LNCAP (cell line): ENCODE measurements at regions not wholly inside any gene's neighbourhood (a gene's known extent, or its start where the extent isn't known, plus 50 kb on each side); places are given as distances from the start of the nearest gene placed in this dataset.

ENCODE experiments used
- CTCF ChIP-seq: fragments of 450-650 bp; IDR thresholded peaks from 2 replicates; pipeline ENCODE4 v1.5.1; 2017; ENCODE audit warnings: mild to moderate bottlenecking

GRCh38 chr14:36019126-36019525 is 157.4 kb downstream of the PTCSC3 start:
- TF ChIP-seq CTCF = no peak

GRCh38 chr14:36014236-36014635 is 162.3 kb downstream of the PTCSC3 start:
- no peak for TF ChIP-seq CTCF

GRCh38 chr14:36013483-36013882 is 163.0 kb downstream of the PTCSC3 start:
- TF ChIP-seq CTCF = no peak

GRCh38 chr14:36012621-36013020 is 163.9 kb downstream of the PTCSC3 start:
- no peak for TF ChIP-seq CTCF

- no peak for TF ChIP-seq CTCF
Measured at GRCh38 chr14:36009643-36010042, 166.9 kb downstream of the PTCSC3 start.

- no peak for TF ChIP-seq CTCF
Measured at GRCh38 chr14:36006623-36007022, 169.9 kb downstream of the PTCSC3 start.

GRCh38 chr14:36005670-36006069 is 170.9 kb downstream of the PTCSC3 start:
- TF ChIP-seq CTCF = no peak

- TF ChIP-seq CTCF = no peak
Measured at GRCh38 chr14:36001936-36002335, 174.6 kb downstream of the PTCSC3 start.
